ENCODE measurements at regions not wholly inside any gene's neighbourhood (a gene's known extent, or its start where the extent isn't known, plus 50 kb on each side); places are given as distances from the start of the nearest gene placed in this dataset.
"Not testable (repeated sequence)": the region's sequence is repeated elsewhere in the genome, so short reads cannot be mapped to it uniquely, and the experiment has no call there.

DNA sequence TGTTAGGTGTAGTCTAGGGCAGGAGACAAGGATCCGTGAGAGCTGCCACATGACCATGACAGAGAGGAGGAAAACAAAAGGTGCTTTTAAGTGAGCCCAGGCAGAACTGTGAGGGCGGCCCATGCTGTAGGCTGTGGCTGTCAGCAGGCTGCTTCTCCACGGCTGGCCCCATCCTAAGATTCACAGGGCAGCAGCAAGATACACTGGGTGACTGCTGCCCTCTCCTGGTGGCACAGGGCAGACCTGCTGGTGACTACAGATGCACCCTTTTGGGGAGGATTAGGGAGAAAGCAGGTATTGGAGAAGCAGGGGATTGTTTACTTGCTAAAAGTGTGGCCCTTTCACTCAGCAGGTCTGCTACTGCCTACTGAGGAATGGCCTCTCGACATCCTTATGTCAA lies 112.2 kb upstream of the CCZ1B start:
- POLR2A ChIA-PET = not testable (repeated sequence)
- DNase-seq (ENCODE audit: low read depth in 1 of 2, low spot score in 1 of 2) (peak in 1 of 2 experiments; percentile 24), ATAC-seq (peak in 1 of 2 experiments; percentile 85; a peak in 3 of 6 replicates)

DNA sequence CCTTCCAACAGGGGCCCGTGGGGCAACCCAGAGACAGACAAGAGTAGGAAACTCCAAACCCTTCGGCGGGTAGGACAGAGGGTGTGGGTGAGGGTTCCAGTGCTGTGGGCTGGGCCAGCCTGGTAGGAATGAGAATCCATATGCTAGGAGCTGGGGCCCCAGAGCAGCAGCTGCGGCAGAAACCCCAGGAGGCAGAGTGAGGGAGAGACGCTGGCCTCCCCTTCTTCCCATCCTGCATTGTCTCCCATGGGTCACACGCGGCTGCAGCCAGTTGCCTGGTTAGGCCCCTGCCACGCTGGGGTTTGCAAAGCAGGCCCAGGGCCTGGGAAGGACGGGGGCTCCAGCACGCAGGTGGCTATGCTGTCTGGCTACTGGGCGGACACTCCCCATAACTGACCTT lies 113.1 kb upstream of the CCZ1B start:
- ATAC-seq; FAIRE-seq; H3K4me1 ChIP-seq; POLR2A ChIA-PET; DNase-seq (ENCODE audit: low read depth in 1 of 2, low spot score in 1 of 2); H3K4me2 ChIP-seq; H3K27ac ChIP-seq; H3K9me3 ChIP-seq; H3K4me3 ChIP-seq: not testable (repeated sequence)
- WGBS (ENCODE audit: missing lambda C conversion rate) = 45% methylated on average over 11 of the region's 11 CpGs
- CTCF ChIA-PET = interaction anchor here (0.8 kb wide), 1 partner anchor 406 kb away, joined by 4 read pairs; no protein-coding TSS in a partner anchor

More for the DNA sequence above, 112.2 kb upstream of the CCZ1B start:
- 10% methylated on average over 4 of the region's 4 CpGs for WGBS (ENCODE audit: missing lambda C conversion rate)
- H3K9me3 ChIP-seq, H3K4me2 ChIP-seq, FAIRE-seq, H3K4me1 ChIP-seq, H3K4me3 ChIP-seq, H3K27ac ChIP-seq: not testable (repeated sequence)
- TF ChIP-seq RAD21 (conservative IDR thresholded peaks at IDR 0.05 in 1 of 2, IDR thresholded peaks at IDR 0.05 in 1 of 2) = peak; percentile 60 to 62
- TF ChIP-seq, protein P1, sequence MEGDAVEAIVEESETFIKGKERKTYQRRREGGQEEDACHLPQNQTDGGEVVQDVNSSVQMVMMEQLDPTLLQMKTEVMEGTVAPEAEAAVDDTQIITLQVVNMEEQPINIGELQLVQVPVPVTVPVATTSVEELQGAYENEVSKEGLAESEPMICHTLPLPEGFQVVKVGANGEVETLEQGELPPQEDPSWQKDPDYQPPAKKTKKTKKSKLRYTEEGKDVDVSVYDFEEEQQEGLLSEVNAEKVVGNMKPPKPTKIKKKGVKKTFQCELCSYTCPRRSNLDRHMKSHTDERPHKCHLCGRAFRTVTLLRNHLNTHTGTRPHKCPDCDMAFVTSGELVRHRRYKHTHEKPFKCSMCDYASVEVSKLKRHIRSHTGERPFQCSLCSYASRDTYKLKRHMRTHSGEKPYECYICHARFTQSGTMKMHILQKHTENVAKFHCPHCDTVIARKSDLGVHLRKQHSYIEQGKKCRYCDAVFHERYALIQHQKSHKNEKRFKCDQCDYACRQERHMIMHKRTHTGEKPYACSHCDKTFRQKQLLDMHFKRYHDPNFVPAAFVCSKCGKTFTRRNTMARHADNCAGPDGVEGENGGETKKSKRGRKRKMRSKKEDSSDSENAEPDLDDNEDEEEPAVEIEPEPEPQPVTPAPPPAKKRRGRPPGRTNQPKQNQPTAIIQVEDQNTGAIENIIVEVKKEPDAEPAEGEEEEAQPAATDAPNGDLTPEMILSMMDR (IDR thresholded peaks at IDR 0.05) = peak; percentile 39
- CTCF ChIA-PET = interaction anchor here (0.8 kb wide), 1 partner anchor 405 kb away, joined by 4 read pairs; no protein-coding TSS in a partner anchor

DNA sequence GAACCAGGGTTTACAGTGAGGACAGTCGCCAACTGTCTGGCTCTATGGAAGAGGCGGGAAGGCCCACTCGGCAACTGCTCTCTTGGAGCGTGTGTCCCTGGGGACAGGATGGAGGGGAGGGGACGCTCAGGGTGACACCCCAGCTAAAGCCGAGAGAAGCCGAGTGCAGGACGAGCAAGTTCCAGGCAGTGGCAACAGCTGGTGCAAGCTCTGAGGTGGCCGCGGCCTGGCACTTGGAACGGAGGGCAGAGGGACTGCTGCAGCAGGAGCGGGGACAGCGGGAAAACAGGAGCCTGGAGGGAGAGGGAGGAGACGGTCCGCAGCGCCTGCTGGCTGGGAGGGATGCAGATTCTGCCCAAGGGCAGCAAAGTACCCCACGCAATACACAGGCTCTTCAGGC lies 113.8 kb upstream of the CCZ1B start:
- H3K4me2 ChIP-seq; ATAC-seq; DNase-seq (ENCODE audit: low read depth in 1 of 2, low spot score in 1 of 2); FAIRE-seq; POLR2A ChIA-PET; H3K9me3 ChIP-seq; H3K4me1 ChIP-seq; CTCF ChIA-PET; H3K4me3 ChIP-seq; H3K27ac ChIP-seq: not testable (repeated sequence)
- 96% methylated on average over 12 of the region's 17 CpGs for WGBS (ENCODE audit: missing lambda C conversion rate)

DNA sequence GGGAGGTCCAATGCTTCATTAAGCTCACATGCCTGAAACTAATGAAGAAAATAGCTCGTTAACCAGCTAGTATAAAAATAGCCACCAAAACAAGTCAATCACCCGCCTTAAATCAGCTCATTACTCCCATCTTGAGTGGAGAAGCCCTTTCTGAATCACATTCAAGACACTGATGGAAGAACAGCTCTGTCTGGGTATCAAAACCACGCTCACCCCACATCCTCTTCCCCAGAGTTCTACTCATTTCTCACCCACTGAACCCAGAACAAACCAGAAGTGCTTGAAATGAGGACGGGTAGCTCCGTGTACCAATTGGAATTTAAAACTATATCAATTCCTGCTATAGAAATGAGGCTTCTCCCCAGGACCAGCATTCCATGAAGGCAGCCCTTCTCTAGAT lies 120.8 kb upstream of the CCZ1B start:
- CTCF ChIA-PET = interaction anchor here (0.6 kb wide), 1 partner anchor 9 kb away, joined by 3 read pairs; no protein-coding TSS in a partner anchor
- H3K4me2 ChIP-seq; POLR2A ChIA-PET; FAIRE-seq; H3K4me3 ChIP-seq; ATAC-seq; H3K27ac ChIP-seq; H3K4me1 ChIP-seq; H3K9me3 ChIP-seq; DNase-seq (ENCODE audit: low read depth in 1 of 2, low spot score in 1 of 2): not testable (repeated sequence)
- WGBS (ENCODE audit: missing lambda C conversion rate) = 6% methylated on average over 5 of the region's 5 CpGs

DNA sequence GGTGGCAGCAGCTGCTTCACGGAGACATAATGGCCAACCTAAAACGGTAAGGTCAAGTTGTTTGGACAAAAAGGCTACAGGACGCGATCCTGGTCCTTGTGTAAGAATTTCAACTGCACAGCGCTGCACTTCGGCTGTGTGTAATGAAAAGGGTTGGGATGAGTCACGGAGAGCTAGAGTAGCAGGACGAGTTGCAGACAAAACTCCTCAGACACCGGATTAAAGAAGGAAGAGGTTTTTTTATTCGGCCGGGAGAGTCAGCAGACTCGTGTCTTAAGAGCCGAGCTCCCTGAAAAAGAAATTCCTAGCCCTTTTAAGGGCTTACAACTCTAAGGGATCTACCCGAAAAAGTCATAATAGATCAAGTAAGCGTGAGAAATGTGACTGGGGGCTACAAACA lies 124.2 kb upstream of the CCZ1B start:
- POLR2A ChIA-PET; DNase-seq (ENCODE audit: low read depth in 1 of 2, low spot score in 1 of 2); H3K9me3 ChIP-seq; H3K4me3 ChIP-seq; H3K4me2 ChIP-seq; CTCF ChIA-PET; ATAC-seq; H3K4me1 ChIP-seq; FAIRE-seq; H3K27ac ChIP-seq: not testable (repeated sequence)
- 40% methylated on average over 15 of the region's 15 CpGs for WGBS (ENCODE audit: missing lambda C conversion rate)

DNA sequence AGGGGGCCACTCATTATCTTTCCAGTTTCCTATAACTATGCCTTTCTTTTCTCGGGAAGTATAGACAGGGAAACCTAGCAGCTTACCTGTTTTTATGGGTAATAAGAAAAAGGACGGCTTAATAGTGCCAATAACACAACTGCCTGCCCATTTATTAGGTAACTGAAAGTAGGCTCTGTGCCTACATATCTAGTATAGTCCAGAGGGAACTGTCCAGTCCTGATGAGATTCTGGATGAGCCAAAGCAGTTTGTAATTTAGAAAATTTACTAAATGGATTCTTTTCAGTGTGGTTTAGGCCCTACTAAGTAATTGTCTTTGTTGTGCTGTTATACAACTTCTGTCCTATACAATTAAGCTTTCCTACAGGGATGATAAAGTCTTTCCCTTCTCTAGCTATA lies 125.5 kb upstream of the CCZ1B start:
- WGBS (ENCODE audit: missing lambda C conversion rate) = 61% methylated on average over 2 of the region's 2 CpGs
- POLR2A ChIA-PET; DNase-seq (ENCODE audit: low read depth in 1 of 2, low spot score in 1 of 2); H3K27ac ChIP-seq; H3K4me1 ChIP-seq; H3K4me3 ChIP-seq; CTCF ChIA-PET; H3K4me2 ChIP-seq; H3K9me3 ChIP-seq; ATAC-seq; FAIRE-seq: not testable (repeated sequence)
- TF ChIP-seq, protein P2, sequence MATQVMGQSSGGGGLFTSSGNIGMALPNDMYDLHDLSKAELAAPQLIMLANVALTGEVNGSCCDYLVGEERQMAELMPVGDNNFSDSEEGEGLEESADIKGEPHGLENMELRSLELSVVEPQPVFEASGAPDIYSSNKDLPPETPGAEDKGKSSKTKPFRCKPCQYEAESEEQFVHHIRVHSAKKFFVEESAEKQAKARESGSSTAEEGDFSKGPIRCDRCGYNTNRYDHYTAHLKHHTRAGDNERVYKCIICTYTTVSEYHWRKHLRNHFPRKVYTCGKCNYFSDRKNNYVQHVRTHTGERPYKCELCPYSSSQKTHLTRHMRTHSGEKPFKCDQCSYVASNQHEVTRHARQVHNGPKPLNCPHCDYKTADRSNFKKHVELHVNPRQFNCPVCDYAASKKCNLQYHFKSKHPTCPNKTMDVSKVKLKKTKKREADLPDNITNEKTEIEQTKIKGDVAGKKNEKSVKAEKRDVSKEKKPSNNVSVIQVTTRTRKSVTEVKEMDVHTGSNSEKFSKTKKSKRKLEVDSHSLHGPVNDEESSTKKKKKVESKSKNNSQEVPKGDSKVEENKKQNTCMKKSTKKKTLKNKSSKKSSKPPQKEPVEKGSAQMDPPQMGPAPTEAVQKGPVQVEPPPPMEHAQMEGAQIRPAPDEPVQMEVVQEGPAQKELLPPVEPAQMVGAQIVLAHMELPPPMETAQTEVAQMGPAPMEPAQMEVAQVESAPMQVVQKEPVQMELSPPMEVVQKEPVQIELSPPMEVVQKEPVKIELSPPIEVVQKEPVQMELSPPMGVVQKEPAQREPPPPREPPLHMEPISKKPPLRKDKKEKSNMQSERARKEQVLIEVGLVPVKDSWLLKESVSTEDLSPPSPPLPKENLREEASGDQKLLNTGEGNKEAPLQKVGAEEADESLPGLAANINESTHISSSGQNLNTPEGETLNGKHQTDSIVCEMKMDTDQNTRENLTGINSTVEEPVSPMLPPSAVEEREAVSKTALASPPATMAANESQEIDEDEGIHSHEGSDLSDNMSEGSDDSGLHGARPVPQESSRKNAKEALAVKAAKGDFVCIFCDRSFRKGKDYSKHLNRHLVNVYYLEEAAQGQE (IDR thresholded peaks at IDR 0.05) = peak; percentile 35; the same call in 1 of the 2 replicates

All from A549 (cell line).